SU-DHL-6 (cell line): ENCODE measurements at regions not wholly inside any gene's neighbourhood (a gene's known extent, or its start where the extent isn't known, plus 50 kb on each side); places are given as distances from the start of the nearest gene placed in this dataset.

Source experiments
- EZH2phosphoT487 ChIP-seq: fragments of 200-600 bp; sonication (generic), shearing (Covaris generic); conservative IDR thresholded peaks from 2 replicates; pipeline ENCODE4 v1.6.1; 2018; ENCODE audit warnings: mild to moderate bottlenecking, antibody characterized with exemption, low read length, moderate library complexity, mixed read lengths
- TF ChIP-seq, protein P1 (sequence below): fragments of 200-600 bp; sonication (generic); IDR thresholded peaks from one replicate; pipeline ENCODE4 v1.5.1; 2017; ENCODE audit warnings: antibody characterized with exemption, mild to moderate bottlenecking, low read length, moderate library complexity; ENCODE audit not compliant: insufficient read depth, poor library complexity, severe bottlenecking

DNA sequence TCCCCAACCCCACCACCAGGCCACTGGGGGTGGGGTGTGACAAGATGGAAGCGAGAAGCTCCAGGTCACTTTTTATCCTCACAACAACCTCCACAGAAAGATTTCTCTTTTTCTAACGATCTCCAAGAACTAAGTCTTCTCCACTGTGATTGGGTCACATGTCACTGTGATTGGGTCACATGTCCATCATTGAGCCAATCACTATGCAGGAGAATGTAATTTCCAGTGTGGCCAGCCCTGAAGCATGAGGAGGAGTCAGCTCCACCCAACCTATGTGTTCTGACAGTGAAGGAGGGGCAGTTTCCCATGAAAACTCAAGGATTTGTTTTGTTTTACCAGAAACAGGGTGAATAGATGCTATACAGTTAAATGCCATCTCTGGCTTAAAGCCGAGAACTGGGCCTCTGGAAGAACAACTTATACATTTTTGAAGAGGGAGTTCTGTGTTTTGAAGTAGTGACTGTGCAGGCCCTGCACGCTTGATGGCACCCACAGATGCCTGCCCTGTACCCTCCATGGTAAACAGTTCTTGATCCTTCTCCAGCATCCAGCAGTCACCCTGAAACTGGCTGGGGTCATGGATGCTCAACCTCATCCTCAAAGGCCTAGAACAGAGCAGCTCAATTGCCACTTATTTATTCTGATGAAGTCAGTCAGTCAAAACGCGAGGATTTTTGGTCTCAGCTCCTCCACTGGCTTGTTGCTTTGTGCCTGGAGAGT, 180.4 kb upstream of the BMP4 start:
- TF ChIP-seq, protein P1, sequence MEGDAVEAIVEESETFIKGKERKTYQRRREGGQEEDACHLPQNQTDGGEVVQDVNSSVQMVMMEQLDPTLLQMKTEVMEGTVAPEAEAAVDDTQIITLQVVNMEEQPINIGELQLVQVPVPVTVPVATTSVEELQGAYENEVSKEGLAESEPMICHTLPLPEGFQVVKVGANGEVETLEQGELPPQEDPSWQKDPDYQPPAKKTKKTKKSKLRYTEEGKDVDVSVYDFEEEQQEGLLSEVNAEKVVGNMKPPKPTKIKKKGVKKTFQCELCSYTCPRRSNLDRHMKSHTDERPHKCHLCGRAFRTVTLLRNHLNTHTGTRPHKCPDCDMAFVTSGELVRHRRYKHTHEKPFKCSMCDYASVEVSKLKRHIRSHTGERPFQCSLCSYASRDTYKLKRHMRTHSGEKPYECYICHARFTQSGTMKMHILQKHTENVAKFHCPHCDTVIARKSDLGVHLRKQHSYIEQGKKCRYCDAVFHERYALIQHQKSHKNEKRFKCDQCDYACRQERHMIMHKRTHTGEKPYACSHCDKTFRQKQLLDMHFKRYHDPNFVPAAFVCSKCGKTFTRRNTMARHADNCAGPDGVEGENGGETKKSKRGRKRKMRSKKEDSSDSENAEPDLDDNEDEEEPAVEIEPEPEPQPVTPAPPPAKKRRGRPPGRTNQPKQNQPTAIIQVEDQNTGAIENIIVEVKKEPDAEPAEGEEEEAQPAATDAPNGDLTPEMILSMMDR: no peak
- no peak for TF ChIP-seq EZH2phosphoT487
